Ascending aorta (tissue), 2 donors: ENCODE measurements at regions not wholly inside any gene's neighbourhood (a gene's known extent, or its start where the extent isn't known, plus 50 kb on each side); places are given as distances from the start of the nearest gene placed in this dataset.

Source experiments
- DNase-seq, 2 donors: peaks; one replicate each; pipeline ENCODE4 v3.0.0-alpha.2; 2019; ENCODE audit warnings: low spot score in 2 of 2
- H3K27ac ChIP-seq, 2 donors: fragments of 200-600 bp; sonication (generic); one replicate each; pipeline ENCODE4 v1.5.1; 2016 to 2017; ENCODE audit warnings: mild to moderate bottlenecking in 1 of 2
- H3K27me3 ChIP-seq: fragments of 200-600 bp; sonication (generic); one replicate; pipeline ENCODE4 v1.5.1; 2017
- H3K36me3 ChIP-seq, 2 donors: fragments of 200-600 bp; sonication (generic); one replicate each; pipeline ENCODE4 v1.5.1; 2016
- H3K4me1 ChIP-seq, 2 donors: fragments of 200-600 bp; sonication (generic); one replicate each; pipeline ENCODE4 v1.5.1; 2016 to 2017; ENCODE audit warnings: mild to moderate bottlenecking in 1 of 2
- H3K4me3 ChIP-seq, 2 donors: fragments of 200-600 bp; sonication (generic); one replicate each; pipeline ENCODE4 v1.5.1; 2016 to 2017; ENCODE audit warnings: mild to moderate bottlenecking in 1 of 2
- H3K9me3 ChIP-seq, 2 donors: fragments of 200-600 bp; sonication (generic); one replicate each; pipeline ENCODE4 v1.5.1; 2016
- CTCF ChIP-seq, 3 experiments: fragments of 200-600 bp in 2 of 3; fragments of 450-650 bp in 1 of 3; sonication (generic) in 2 of 3; IDR thresholded peaks; one replicate each; pipeline ENCODE4 v1.5.1; 2016 to 2019; ENCODE audit warnings: antibody characterized with exemption in 3 of 3, mild to moderate bottlenecking in 1 of 3, moderate library complexity in 1 of 3
- intact Hi-C: fragments of 100-400 bp; cut with DNase I; formaldehyde crosslinking; loops from one replicate; pipeline ENCODE4 v1.15.1; 2023

- intact Hi-C loops: no loop called here
- peak in 1 of 2 donors; percentile 37 for DNase-seq
- no peak overlapping the region for H3K27ac ChIP-seq
- H3K36me3 ChIP-seq: no peaks in the 10 kb centered on the region
- no peak overlapping the region for H3K4me3 ChIP-seq
- no peak for TF ChIP-seq CTCF (IDR thresholded peaks at IDR 0.05)
- H3K4me1 ChIP-seq: peaks cover 0 to 6% of the 10 kb centered on the region in 2 donors
- H3K9me3 ChIP-seq: no peaks in the 10 kb centered on the region
- no peaks in the 10 kb centered on the region for H3K27me3 ChIP-seq
Observed at GRCh38 chr17:77569846-77570564, 388.5 kb upstream of the TNRC6C start.

GRCh38 chr17:77570565-77570898 lies 388.0 kb upstream of the TNRC6C start:
- H3K4me3 ChIP-seq: no peak overlapping the region
- H3K4me1 ChIP-seq: peaks cover 0 to 6% of the 10 kb centered on the region in 2 donors
- no peak overlapping the region for H3K27ac ChIP-seq
- peak in 1 of 2 donors; percentile 60 for DNase-seq
- no peak for TF ChIP-seq CTCF (IDR thresholded peaks at IDR 0.05)
- intact Hi-C loops: no loop called here
- no peaks in the 10 kb centered on the region for H3K27me3 ChIP-seq
- H3K36me3 ChIP-seq: no peaks in the 10 kb centered on the region
- H3K9me3 ChIP-seq: no peaks in the 10 kb centered on the region

GRCh38 chr17:77571155-77571981 lies 387.1 kb upstream of the TNRC6C start:
- Histone ChIP-seq H3K27me3 (no peaks in the 10 kb centered on the region), H3K4me3 (peak overlapping the region; percentile 49 to 51), H3K36me3 (no peaks in the 10 kb centered on the region), H3K9me3 (no peaks in the 10 kb centered on the region), H3K27ac (peak overlapping the region in 1 of 2 donors; percentile 1), H3K4me1 (peaks cover 0 to 6% of the 10 kb centered on the region in 2 donors)
- intact Hi-C loops: no loop called here
- DNase-seq: peak in 1 of 2 donors; percentile 64
- TF ChIP-seq CTCF (IDR thresholded peaks at IDR 0.05): no peak

- H3K4me1 ChIP-seq: peaks cover 0 to 6% of the 10 kb centered on the region in 2 donors
- H3K36me3 ChIP-seq: no peaks in the 10 kb centered on the region
- peak in 1 of 3 experiments; percentile 11 for TF ChIP-seq CTCF (IDR thresholded peaks at IDR 0.05)
- DNase-seq: peak in 1 of 2 donors; percentile 60
- H3K27me3 ChIP-seq: no peaks in the 10 kb centered on the region
- H3K9me3 ChIP-seq: no peaks in the 10 kb centered on the region
- intact Hi-C loops: no loop called here
- H3K4me3 ChIP-seq: peak overlapping the region; percentile 49 to 51
- H3K27ac ChIP-seq: no peak overlapping the region
Observed at GRCh38 chr17:77572065-77572601, 386.4 kb upstream of the TNRC6C start.

GRCh38 chr17:77572851-77573250 lies 385.7 kb upstream of the TNRC6C start:
- no peaks in the 10 kb centered on the region for H3K36me3 ChIP-seq
- H3K27ac ChIP-seq: no peak overlapping the region
- no peaks in the 10 kb centered on the region for H3K27me3 ChIP-seq
- H3K9me3 ChIP-seq: no peaks in the 10 kb centered on the region
- peak in 1 of 2 donors; percentile 61 for DNase-seq
- intact Hi-C loops: no loop called here
- peaks cover 0 to 6% of the 10 kb centered on the region in 2 donors for H3K4me1 ChIP-seq
- no peak overlapping the region for H3K4me3 ChIP-seq
- TF ChIP-seq CTCF (IDR thresholded peaks at IDR 0.05): no peak
